Activated CD4-positive, CD25-positive, alpha-beta regulatory T cell treated with anti-CD3 and anti-CD28 coated beads, Interleukin-2, amount 50 U/mL, for 16 hours (primary cell): ENCODE measurements at regions not wholly inside any gene's neighbourhood (a gene's known extent, or its start where the extent isn't known, plus 50 kb on each side); places are given as distances from the start of the nearest gene placed in this dataset.

Source experiments
- DNase-seq: peaks from one replicate; pipeline ENCODE4 v3.0.0-alpha.2; 2020; ENCODE audit warnings: low read depth, low spot score

- no peak for DNase-seq
Measured at GRCh38 chr1:185581020-185581419, 153.2 kb upstream of the HMCN1 start.

- no peak for DNase-seq
Measured at GRCh38 chr1:185578293-185578692, 155.9 kb upstream of the HMCN1 start.

DNA sequence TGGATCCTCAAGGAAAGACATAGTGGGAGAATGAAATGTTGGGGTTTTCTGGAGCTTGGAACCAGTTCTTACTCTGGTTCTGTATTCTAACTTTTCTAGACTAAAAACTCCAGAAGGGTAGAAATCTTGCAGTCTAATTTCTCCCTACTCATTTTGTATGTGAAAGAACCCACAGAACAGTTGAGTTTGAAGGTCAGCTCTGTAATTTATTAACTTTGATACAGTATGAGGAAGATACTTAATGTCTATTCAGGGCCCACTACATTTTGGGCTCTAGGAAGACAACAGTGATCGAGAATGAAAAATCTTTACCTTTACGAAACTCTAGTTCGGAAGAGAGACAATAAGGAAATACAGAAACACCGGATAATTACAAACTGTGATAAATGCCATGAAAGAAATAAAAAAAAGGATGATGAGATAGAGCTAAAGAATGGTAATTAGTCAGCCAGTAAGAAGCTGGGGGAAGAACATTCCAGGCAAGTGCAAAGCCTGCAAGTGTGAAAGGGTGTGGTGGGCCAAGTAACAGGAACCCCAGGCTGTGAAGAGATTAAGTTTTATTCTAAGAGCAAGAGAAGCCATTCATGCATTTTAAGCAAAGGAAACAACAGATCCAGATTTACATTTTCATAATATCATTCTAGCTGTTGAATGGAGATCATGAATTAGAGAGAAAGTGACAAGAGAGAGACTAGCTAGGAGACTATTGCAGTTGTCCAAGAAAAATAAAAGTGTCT is 159.9 kb upstream of the HMCN1 start:
- DNase-seq: no peak

DNA sequence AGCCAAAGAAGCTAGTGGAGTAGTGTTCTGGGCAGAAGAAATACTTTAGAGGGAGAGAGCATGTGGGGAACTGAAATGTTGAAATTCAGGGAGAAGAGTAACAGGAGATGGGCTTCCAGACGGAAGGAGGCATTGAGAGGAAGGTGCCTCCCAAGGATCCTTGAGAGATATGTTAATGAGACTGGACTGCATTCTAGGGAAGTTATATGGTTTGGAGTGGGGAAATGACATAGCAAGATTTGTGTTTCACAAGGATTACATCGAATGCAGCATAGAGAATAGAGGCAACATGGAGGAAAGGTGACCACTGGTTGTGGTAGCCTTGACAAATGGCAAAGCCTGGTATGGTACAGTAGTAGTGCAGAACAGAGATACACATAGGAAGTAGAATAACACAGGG is 160.5 kb upstream of the HMCN1 start:
- DNase-seq: no peak

- no peak for DNase-seq
Measured at GRCh38 chr1:185573162-185573561, 161.0 kb upstream of the HMCN1 start.

DNA sequence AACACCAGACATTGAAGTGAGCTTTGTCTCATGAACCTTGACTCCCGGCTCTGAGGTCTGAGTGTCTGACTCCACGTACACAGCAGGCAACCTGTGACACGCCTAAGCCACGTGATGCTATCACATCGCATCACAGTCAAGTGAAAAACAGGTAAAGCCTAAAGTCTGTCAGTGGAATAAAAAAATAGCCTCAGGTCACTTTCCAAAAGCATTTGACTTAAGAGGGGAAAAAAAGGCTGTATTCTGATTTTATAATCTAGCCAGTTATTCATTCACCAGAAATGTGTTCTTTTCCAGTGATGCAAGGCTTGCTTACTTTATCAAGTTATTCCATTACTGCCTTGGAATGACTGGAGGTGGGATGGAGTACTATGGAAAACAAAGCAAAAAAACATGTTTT is 163.2 kb upstream of the HMCN1 start:
- no peak for DNase-seq

DNA sequence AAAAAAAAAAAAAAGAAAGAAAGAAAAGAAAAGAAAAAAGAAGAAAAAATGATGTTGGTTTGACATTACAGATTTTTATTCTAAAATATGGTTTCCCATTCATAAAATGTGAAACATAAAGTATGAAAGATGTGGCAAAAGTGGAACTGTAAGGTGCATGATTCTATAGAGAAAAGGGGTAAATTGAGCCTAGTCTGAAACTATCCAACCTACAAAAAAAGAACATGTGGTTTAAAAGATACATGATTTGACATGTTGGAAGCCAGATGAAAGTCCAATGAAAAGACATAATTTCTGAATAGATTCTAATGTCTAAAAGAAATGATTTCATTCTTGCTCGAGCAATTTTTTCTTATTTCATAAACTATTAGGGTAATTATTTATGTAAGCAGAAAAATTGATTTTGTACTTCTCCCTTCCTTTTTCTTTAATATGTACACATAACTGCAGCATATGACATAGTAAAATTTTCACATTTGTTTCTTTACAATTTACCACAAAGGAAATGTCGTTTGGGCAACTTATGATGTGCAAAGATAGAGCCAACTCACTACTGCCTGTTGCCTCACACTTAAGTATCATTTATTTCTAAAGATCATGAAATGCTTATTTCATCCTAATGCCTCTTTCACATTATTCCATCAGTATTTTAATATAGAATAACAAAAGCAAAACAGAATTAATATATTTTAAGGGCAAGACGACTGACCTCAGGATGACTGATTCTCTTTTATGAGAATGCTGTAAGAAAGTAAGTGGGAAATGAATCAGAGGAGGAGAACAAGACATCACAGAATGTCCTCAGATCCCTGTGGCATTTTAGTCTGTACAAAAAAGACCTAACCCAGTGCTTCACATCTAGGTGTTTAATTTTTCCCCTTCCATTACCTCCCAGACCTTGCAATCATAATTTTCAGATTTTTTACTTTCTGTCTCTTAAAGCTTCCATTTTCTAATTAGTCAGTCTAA is 165.8 kb upstream of the HMCN1 start:
- no peak for DNase-seq

DNA sequence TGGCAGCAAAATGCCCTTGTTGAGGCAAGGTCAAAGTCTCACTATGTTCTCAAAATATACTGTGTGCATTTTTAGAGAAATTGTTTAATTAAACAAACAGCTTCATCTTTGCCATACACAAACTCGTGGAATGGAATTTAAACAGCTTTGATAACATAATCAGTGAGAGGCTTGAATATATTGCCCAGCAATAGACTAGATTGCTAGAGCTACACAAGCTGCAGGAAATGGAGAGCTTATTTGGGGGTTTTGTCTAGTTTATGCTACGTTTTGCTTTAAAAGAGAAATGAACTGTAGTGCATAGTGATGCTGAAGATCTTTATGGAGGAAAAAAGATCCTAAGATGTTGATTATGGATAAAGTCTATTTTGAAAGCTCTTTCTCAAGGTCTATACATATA is 166.8 kb upstream of the HMCN1 start:
- no peak for DNase-seq

DNA sequence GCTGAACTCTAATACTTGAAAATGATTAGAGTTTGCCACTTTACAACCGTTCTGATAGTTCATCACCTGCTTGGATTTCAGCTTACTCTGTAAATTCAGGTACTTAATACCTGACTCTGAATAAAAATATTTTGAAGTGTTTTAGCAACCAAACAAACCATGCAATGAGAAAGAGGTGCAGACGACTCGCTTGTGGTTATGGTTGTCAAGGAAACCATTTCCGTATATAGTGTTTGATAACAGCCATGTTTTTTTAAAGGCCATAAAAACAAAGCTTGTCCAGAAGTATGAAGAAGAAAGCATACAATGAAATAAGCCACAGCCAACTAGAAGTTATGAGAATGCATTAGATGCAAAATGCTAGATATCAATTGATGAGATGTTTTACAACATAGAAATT is 167.2 kb upstream of the HMCN1 start:
- peak; percentile 16 for DNase-seq

DNA sequence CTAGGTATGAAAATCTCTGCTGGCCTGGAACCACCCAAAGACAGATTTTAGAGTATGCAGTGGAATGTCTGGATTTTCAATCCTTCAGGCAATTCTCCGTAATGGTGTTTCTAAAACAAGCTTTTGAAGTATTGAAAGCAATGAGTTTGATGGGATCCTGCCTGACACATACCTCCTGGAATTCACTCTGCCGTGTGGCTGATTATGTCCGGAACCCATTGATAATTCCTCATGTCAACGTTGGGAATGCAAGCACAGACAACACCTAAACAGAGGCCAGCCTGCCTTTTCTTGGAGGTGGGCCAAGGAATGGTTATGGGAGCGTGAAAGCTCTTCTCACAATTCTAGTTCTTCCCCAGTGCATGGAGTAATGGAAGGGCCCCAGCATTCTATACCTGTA is 168.9 kb upstream of the HMCN1 start:
- DNase-seq: no peak

DNA sequence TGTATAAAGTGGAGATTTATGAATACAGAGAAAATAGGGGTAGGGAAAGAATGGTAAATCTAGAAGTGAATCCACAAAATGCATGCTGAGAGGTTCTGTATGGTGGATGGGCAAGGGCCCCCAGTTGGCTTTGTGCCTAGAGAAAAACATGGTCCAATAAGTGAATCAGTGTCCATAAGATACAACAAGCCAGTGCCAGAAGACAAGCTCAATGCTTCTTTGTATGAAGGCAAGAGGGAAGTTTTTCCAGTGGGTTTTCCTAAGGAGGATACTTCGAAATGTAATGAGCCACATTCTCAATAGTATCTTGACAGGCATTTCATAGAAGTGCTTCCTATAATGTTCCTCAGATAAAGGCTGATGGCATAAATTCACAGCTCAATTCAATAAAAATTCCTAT is 169.4 kb upstream of the HMCN1 start:
- DNase-seq: no peak

- DNase-seq: no peak
Measured at GRCh38 chr1:185562461-185563359, 171.5 kb upstream of the HMCN1 start.

- no peak for DNase-seq
Measured at GRCh38 chr1:185561629-185562028, 172.6 kb upstream of the HMCN1 start.

DNA sequence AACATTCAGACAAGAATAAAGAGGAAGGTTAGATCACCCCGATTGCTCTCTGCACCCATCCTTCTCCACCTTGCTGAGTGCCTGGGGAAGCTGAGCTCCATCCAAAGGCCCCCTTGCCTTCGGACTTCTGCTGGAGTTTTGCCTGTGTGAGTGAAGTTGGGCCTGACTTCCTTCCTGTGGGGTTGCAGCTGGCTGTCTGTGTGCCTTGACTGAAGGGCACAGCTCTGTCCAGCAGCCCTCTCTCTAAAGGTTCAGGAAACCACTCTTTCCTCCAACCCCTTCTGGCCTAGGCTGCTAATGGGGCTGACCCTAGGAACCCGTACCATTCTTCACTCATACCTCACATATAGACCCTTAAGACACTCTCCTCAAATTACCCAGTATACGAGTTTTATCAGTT is 173.4 kb upstream of the HMCN1 start:
- no peak for DNase-seq

DNA sequence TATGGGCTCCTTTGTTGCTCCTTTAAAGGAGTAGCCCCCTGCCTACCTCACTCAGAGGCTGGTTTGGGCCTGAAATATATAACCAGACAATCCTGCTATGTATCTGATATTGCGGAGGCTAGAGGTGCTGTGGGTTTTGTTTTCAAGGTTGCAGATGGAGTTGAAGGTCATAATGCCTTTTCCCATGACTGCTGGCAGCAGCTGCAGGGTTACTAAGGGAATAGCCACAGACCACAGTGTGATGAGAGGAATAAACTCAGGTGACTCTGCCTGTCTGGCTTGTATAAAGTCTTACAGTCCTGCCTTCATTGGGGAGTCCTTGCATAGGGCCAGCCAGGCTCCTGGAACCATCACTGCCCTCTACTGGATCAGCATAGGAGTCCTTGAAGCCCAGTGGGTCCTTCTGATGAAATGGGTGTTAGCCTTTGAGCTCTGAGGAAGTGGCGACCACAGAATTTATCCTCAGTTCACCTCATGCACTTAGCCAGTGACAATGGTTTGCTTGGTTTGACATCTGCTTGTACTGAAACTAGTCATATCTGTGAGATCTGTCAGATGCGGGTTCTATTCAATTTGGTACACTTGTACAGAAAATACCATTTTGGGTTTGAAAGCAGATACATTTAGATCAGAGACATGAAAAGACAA is 174.4 kb upstream of the HMCN1 start:
- DNase-seq: peak; percentile 16

DNA sequence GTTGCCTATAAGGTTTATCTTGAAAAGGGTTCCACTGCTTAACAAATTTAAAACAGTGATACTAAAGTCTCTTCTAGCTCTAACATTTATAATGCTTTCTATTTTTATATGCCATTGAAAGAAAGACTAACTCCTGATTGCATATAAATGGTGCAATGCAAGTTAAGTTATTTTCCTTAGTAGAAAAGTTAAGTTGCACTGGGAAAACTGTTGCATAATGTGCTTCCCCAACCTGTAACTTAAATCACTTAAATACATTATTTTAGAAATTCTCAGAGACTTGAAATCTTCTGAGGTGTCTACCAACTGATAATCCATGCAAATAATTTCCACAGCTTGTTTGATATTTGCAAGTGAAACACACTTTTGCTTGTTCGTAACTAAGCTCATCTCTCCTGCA is 175.0 kb upstream of the HMCN1 start:
- DNase-seq: no peak

DNA sequence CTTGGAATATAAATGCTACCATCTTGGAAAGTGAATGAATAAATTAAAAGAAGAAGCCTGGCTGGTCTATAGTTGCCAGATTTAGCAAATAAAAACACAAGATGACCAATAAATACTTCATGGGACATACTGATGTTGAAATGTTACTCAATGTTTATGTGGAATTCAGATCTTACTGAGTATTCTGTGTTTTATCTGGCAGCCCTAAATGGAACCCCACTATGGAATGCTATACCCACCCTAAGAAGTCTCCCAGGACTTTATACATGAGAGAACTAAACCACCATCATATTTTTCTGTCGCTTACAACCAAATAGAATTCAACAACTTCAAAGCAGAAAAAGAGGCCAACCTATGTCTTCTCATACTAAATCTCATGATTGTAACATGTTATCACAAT is 177.6 kb upstream of the HMCN1 start:
- no peak for DNase-seq

GRCh38 chr1:185555743-185556142 is 178.4 kb upstream of the HMCN1 start:
- DNase-seq: no peak

GRCh38 chr1:185551008-185551407 is 183.2 kb upstream of the HMCN1 start:
- no peak for DNase-seq

GRCh38 chr1:185549906-185550305 is 184.3 kb upstream of the HMCN1 start:
- no peak for DNase-seq

DNA sequence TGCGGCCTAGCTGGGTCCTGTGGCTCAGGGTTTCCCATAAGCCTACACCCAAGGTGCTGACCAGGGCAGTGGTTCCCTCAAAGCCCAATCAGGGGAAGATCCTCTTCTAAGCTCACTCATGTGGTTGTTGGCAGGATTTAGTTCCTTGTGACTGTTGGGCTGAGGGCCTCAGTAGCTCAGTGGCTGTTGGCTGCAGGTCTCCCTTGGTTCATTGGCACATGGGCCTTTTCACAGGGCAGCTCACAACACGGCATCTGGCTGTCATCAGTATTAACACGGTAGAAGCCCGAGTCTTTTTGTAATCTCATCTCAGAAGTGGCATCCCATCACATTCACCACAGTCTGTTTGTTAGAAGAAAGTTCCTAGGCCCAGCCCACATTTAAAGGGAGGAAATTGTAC is 188.2 kb upstream of the HMCN1 start:
- DNase-seq: no peak
